K562 (cell line): ENCODE measurements at regions not wholly inside any gene's neighbourhood (a gene's known extent, or its start where the extent isn't known, plus 50 kb on each side); places are given as distances from the start of the nearest gene placed in this dataset.

Experiments
- ATAC-seq: fragments of 200-7000 bp; cut with Tn5 transposase; 3 replicates; pipeline ENCODE4 v1.9.1; 2020; ENCODE audit warnings: moderate library complexity
- BruUV-seq: library from RNA; stranded (reverse); fragments of 400-500 nt; replicated peaks from 2 replicates; lab custom pipeline; 2021; lab: Mats Ljungman, UMichigan
- CTCF ChIA-PET: fragments of 300-600 bp; formaldehyde crosslinking; extraction: SDS; loops from one replicate; lab custom pipeline; 2021; ENCODE audit warnings: low intra/inter-chr PET ratio; lab: Yijun Ruan, JAX
- POLR2A ChIA-PET: fragments of 300-600, 350-650 bp; sonication (Branson Sonifier 250); formaldehyde crosslinking; extraction: SDS; loops from one replicate; lab custom pipeline; 2021; ENCODE audit warnings: antibody characterized with exemption, inconsistent platforms; lab: Yijun Ruan, JAX
- DNase-seq, 4 experiments: peaks; one replicate each; pipeline versions ENCODE4 v3.0.0 to v3.0.0-alpha.2; 2011 to 2018; ENCODE audit warnings: low spot score in 3 of 4, mixed read lengths in 3 of 4; ENCODE audit errors: extremely low read depth in 1 of 4
- FAIRE-seq: peaks from 2 replicates; lab custom pipeline; 2011; peaks lifted over from hg19 to GRCh38; lab: Jason Lieb, UNC
- H2AFZ ChIP-seq: 2 replicates; pipeline ENCODE4 v1.6.0; 2011; ENCODE audit warnings: low read depth, low read length, control low read depth, inconsistent platforms
- H3K27ac ChIP-seq: fragments of 200-600 bp; 3 replicates; pipeline ENCODE4 v1.8.0; 2011; ENCODE audit warnings: low read depth, mild to moderate bottlenecking, control low read depth, inconsistent platforms, low read length, moderate library complexity, mixed read lengths; ENCODE audit errors: extremely low read depth
- H3K27me3 ChIP-seq, 2 experiments: fragments of 300-600 bp in 1 of 2; 2 replicates in 1 of 2; 3 replicates in 1 of 2; pipeline versions ENCODE4 v1.6.0 to v1.8.0; 2011; ENCODE audit warnings: inconsistent platforms in 2 of 2, low read length in 2 of 2, mild to moderate bottlenecking in 1 of 2, mixed read lengths in 1 of 2, moderate library complexity in 1 of 2; ENCODE audit not compliant: control insufficient read depth in 2 of 2, insufficient read depth in 2 of 2
- H3K36me3 ChIP-seq: fragments of 300-600 bp; 3 replicates; pipeline ENCODE4 v1.8.0; 2011; ENCODE audit warnings: mild to moderate bottlenecking, low read length, inconsistent platforms; ENCODE audit not compliant: control insufficient read depth, insufficient read depth
- H3K4me1 ChIP-seq, 2 experiments: fragments of 200-600 bp in 1 of 2; replicated peaks in 1 of 2; 2 replicates in 1 of 2; 3 replicates in 1 of 2; pipeline versions ENCODE4 v1.5.1 to v1.8.0; 2011; ENCODE audit warnings: inconsistent platforms in 2 of 2, low read length in 2 of 2, mild to moderate bottlenecking in 1 of 2, mixed read lengths in 1 of 2, moderate library complexity in 1 of 2; ENCODE audit not compliant: control insufficient read depth in 2 of 2, insufficient read depth in 2 of 2
- H3K4me2 ChIP-seq: 2 replicates; pipeline ENCODE4 v1.6.1; 2011; ENCODE audit warnings: low read length, control low read depth, inconsistent platforms, mixed read lengths; ENCODE audit not compliant: insufficient read depth
- H3K4me3 ChIP-seq: fragments of 200-600 bp; sonication (generic), shearing (Covaris generic); 2 replicates; pipeline ENCODE4 v1.5.1; 2016; ENCODE audit warnings: control low read depth, inconsistent platforms
- H3K79me2 ChIP-seq: fragments of 200-600 bp; 3 replicates; pipeline ENCODE4 v1.8.0; 2011; ENCODE audit warnings: low read length, inconsistent platforms; ENCODE audit not compliant: control insufficient read depth, insufficient read depth
- H3K9ac ChIP-seq, 2 experiments: 2 replicates each; pipeline versions ENCODE4 v1.6.0 to v1.6.1; 2011; ENCODE audit warnings: low read depth in 2 of 2, low read length in 2 of 2, control low read depth in 1 of 2, inconsistent platforms in 1 of 2, mild to moderate bottlenecking in 1 of 2, mixed read lengths in 1 of 2; ENCODE audit not compliant: insufficient read depth in 1 of 2
- H3K9me1 ChIP-seq: one replicate; pipeline ENCODE4 v1.6.0; 2011; ENCODE audit warnings: inconsistent platforms, mild to moderate bottlenecking, low read length, moderate library complexity; ENCODE audit not compliant: control insufficient read depth, insufficient read depth
- H3K9me3 ChIP-seq: replicated peaks from 2 replicates; pipeline ENCODE4 v1.5.1; 2011; ENCODE audit warnings: low read depth, low read length, inconsistent platforms; ENCODE audit not compliant: control insufficient read depth, insufficient read depth
- H4K20me1 ChIP-seq: replicated peaks from 2 replicates; pipeline ENCODE4 v1.6.1; 2011; ENCODE audit warnings: low read length, inconsistent platforms, mixed read lengths; ENCODE audit not compliant: control insufficient read depth, insufficient read depth
- E2F4 ChIP-seq: sonication (generic); formaldehyde crosslinking; IDR thresholded peaks from 2 replicates; pipeline ENCODE4 v1.8.0; 2022; ENCODE audit warnings: mild to moderate bottlenecking, low read depth, missing genetic modification reagents
- ZNF146 ChIP-seq: IDR thresholded peaks from one replicate; pipeline ENCODE4 v1.6.1; 2018; ENCODE audit warnings: missing compliant biosample characterization; ENCODE audit not compliant: unreplicated experiment
- ZNF282 ChIP-seq: sonication (generic); formaldehyde crosslinking; IDR thresholded peaks from 2 replicates; pipeline ENCODE4 v1.8.1; 2023; ENCODE audit warnings: missing genetic modification reagents
- ZNF431 ChIP-seq: sonication (generic); formaldehyde crosslinking; IDR thresholded peaks from 2 replicates; pipeline ENCODE4 v1.8.0; 2022; ENCODE audit warnings: mild to moderate bottlenecking, missing genetic modification reagents
- WGBS: fragments of 100-300 bp; shearing (Covaris generic); methylation state at CpG from one replicate; pipeline ENCODE4 v1.1.6; 2016; ENCODE audit warnings: low coverage, mixed read lengths; ENCODE audit not compliant: insufficient coverage; ENCODE audit errors: missing lambda C conversion rate; 5-methylcytosine and 5-hydroxymethylcytosine counted together
- in situ Hi-C: fragments of 300-500 bp; cut with MboI; formaldehyde crosslinking; loops from 4 replicates; pipeline ENCODE4 v1.15.0; 2018; ENCODE audit warnings: inconsistent platforms, mixed read lengths
- intact Hi-C: fragments of 100-400 bp; cut with micrococcal nuclease; formaldehyde crosslinking; loops from 2 replicates; pipeline ENCODE4 v1.14.2; 2022
- TF ChIP-seq, protein P1 (sequence below): fragments of 450-650 bp; IDR thresholded peaks from 2 replicates; pipeline ENCODE4 v1.6.1; 2016; ENCODE audit warnings: borderline replicate concordance

DNA sequence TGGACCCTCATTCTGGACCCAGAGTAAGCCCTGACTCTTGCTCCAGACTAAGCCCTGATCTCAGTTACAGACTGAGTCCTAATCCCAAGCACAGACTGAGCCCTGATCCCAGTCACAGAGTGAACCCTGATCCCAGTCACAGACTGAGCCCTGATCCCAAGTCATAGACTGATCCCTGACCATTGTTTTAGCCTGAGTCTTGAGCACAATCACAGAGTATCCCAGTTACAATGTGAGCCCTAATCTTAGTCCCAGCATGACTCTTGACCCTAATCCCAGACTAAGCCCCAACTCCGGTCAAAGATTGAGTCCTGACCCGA, 240.6 kb downstream of the RBM19 start:
- Histone ChIP-seq H3K4me1 (peaks cover 0 to 10% of the 10 kb centered on the region in 2 experiments; a peak in 3 of 5 replicates), H3K27me3 (peaks cover 13 to 44% of the 10 kb centered on the region in 2 experiments; a peak in 4 of 5 replicates), H3K36me3 (no peaks in the 10 kb centered on the region), H3K4me2 (no peak overlapping the region), H3K9me3 (no peaks in the 10 kb centered on the region; the same call in 1 of the 2 replicates), H3K9ac (no peak overlapping the region), H3K27ac (no peak overlapping the region), H3K4me3 (no peak overlapping the region), H2AFZ (no peak overlapping the region), H4K20me1 (0 out of 2 replicates have a peak, but pooled peaks cover 5% of the 10 kb centered on the region), H3K79me2 (no peaks in the 10 kb centered on the region), H3K9me1 (no peaks in the 10 kb centered on the region)
- intact Hi-C loops = no loop called here
- POLR2A ChIA-PET = no interaction called here
- DNase-seq (no peak), ATAC-seq (no peak), FAIRE-seq (peak; percentile 40)
- no TSS peak for BruUV-seq
- WGBS = 25% methylated on average over 2 of the region's 2 CpGs
- CTCF ChIA-PET = no interaction called here
- in situ Hi-C loops = no loop called here
- TF ChIP-seq E2F4 (CRISPR knock-in tag) (no peak), ZNF431 (CRISPR knock-in tag) (no peak), ZNF146 (CRISPR knock-in tag) (no peak), ZNF282 (no peak)
- TF ChIP-seq, protein P1, sequence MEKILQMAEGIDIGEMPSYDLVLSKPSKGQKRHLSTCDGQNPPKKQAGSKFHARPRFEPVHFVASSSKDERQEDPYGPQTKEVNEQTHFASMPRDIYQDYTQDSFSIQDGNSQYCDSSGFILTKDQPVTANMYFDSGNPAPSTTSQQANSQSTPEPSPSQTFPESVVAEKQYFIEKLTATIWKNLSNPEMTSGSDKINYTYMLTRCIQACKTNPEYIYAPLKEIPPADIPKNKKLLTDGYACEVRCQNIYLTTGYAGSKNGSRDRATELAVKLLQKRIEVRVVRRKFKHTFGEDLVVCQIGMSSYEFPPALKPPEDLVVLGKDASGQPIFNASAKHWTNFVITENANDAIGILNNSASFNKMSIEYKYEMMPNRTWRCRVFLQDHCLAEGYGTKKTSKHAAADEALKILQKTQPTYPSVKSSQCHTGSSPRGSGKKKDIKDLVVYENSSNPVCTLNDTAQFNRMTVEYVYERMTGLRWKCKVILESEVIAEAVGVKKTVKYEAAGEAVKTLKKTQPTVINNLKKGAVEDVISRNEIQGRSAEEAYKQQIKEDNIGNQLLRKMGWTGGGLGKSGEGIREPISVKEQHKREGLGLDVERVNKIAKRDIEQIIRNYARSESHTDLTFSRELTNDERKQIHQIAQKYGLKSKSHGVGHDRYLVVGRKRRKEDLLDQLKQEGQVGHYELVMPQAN = no peak
